Activated CD8-positive, alpha-beta memory T cell treated with anti-CD3 and anti-CD28 coated beads, Interleukin-2, amount 50 U/mL, for 4 hours (primary cell): ENCODE measurements at regions not wholly inside any gene's neighbourhood (a gene's known extent, or its start where the extent isn't known, plus 50 kb on each side); places are given as distances from the start of the nearest gene placed in this dataset.
"Not testable (repeated sequence)": the region's sequence is repeated elsewhere in the genome, so short reads cannot be mapped to it uniquely, and the experiment has no call there.

Experiments used
- DNase-seq: peaks from one replicate; pipeline ENCODE4 v3.0.0-alpha.2; 2020

- no peak for DNase-seq
These were observed 477.1 kb upstream of the TENM3 start for GRCh38 chr4:181766061-181766548.

- DNase-seq, result no peak
These were observed 472.2 kb upstream of the TENM3 start for GRCh38 chr4:181770971-181771370.

GRCh38 chr4:181775298-181775697, 467.9 kb upstream of the TENM3 start:
- DNase-seq, result no peak

- DNase-seq, result no peak
These were observed 466.7 kb upstream of the TENM3 start for GRCh38 chr4:181776264-181777054.

- no peak for DNase-seq
These were observed 465.7 kb upstream of the TENM3 start for GRCh38 chr4:181777518-181777917.

- no peak for DNase-seq
These were observed 458.3 kb upstream of the TENM3 start for GRCh38 chr4:181784881-181785280.

GRCh38 chr4:181792641-181793040, 450.6 kb upstream of the TENM3 start:
- DNase-seq, result no peak

GRCh38 chr4:181793096-181793495, 450.1 kb upstream of the TENM3 start:
- DNase-seq, result no peak

GRCh38 chr4:181796502-181796901, 446.7 kb upstream of the TENM3 start:
- DNase-seq, result no peak

- DNase-seq, result no peak
These were observed 444.7 kb upstream of the TENM3 start for GRCh38 chr4:181798536-181798935.

- DNase-seq, result no peak
These were observed 443.6 kb upstream of the TENM3 start for GRCh38 chr4:181799561-181800069.

- no peak for DNase-seq
These were observed 441.0 kb upstream of the TENM3 start for GRCh38 chr4:181802207-181802606.

GRCh38 chr4:181807771-181808170, 435.4 kb upstream of the TENM3 start:
- DNase-seq, result no peak

GRCh38 chr4:181810711-181811110, 432.5 kb upstream of the TENM3 start:
- no peak for DNase-seq

- DNase-seq, result not testable (repeated sequence)
These were observed 431.7 kb upstream of the TENM3 start for GRCh38 chr4:181811550-181811949.

GRCh38 chr4:181819946-181820345, 423.3 kb upstream of the TENM3 start:
- DNase-seq, result no peak

GRCh38 chr4:181820553-181820952, 422.6 kb upstream of the TENM3 start:
- DNase-seq, result no peak

GRCh38 chr4:181821039-181822004, 421.9 kb upstream of the TENM3 start:
- no peak for DNase-seq

- no peak for DNase-seq
These were observed 421.2 kb upstream of the TENM3 start for GRCh38 chr4:181822005-181822375.

GRCh38 chr4:181823183-181823582, 420.0 kb upstream of the TENM3 start:
- DNase-seq, result no peak

- DNase-seq, result no peak
These were observed 419.6 kb upstream of the TENM3 start for GRCh38 chr4:181823645-181824044.

- DNase-seq, result no peak
These were observed 417.6 kb upstream of the TENM3 start for GRCh38 chr4:181825564-181825963.

- DNase-seq, result no peak
These were observed 416.0 kb upstream of the TENM3 start for GRCh38 chr4:181827246-181827645.
